ENCODE measurements at regions not wholly inside any gene's neighbourhood (a gene's known extent, or its start where the extent isn't known, plus 50 kb on each side); places are given as distances from the start of the nearest gene placed in this dataset.

- no TSS peak for BruUV-seq (replicated peaks)
- DNase-seq (peak; percentile 62), ATAC-seq (ENCODE audit: low read depth) (no peak; the same call in 1 of the 2 replicates)
- H2BK120ac ChIP-seq (ENCODE audit: low read depth, low read length), result no peak overlapping the region
- H3K56ac ChIP-seq (ENCODE audit: extremely low read depth, insufficient read depth, low read length), result no peak overlapping the region
- H3K27ac ChIP-seq (ENCODE audit: insufficient read depth, low read length), result no peak overlapping the region
- no peak overlapping the region for H2AK9ac ChIP-seq (replicated peaks; ENCODE audit: low read depth, low read length, poor library complexity)
- no peak overlapping the region for H2AFZ ChIP-seq (replicated peaks; ENCODE audit: low read length, poor library complexity)
- intact Hi-C loops (cut with micrococcal nuclease) (loop anchor here (10.0 kb wide), 1 partner anchor 204 kb away; no protein-coding TSS in a partner anchor), dilution Hi-C loops (cut with HindIII; ENCODE audit: low sequenced_read_pairs, unreplicated experiment) (no loop called here), in situ Hi-C loops (cut with MboI; ENCODE audit: low sequenced_read_pairs) (loop anchor here (5.0 to 10.0 kb wide), 2 partner anchors 254 to 897 kb away; no protein-coding TSS in a partner anchor)
- H3K23ac ChIP-seq (ENCODE audit: low read depth, low read length), result no peak overlapping the region; the same call in 1 of the 2 replicates
- 0 out of 2 replicates have a peak, but pooled peaks have one; percentile 16 for TF ChIP-seq FOS (IDR thresholded peaks at IDR 0.05; ENCODE audit: low read depth, low read length)
- TF ChIP-seq NFE2L2 (IDR thresholded peaks at IDR 0.05; ENCODE audit: low read depth, low read length), result no peak
- no peak for TF ChIP-seq RCOR1 (IDR thresholded peaks at IDR 0.05; ENCODE audit: insufficient replicate concordance, low read length)
- H3K4me3 ChIP-seq (ENCODE audit: insufficient read depth, low read depth, low read length), result no peak overlapping the region
- WGBS, 2 experiments (ENCODE audit: extremely low coverage in 2 of 2, insufficient read length in 1 of 2), result no CpG with 5 or more reads among the region's 2 CpGs
- H4K20me1 ChIP-seq (ENCODE audit: insufficient read depth, low read length), result no peaks in the 10 kb centered on the region
- no peak overlapping the region for H2BK20ac ChIP-seq (ENCODE audit: low read depth, low read length)
- H3K9me1 ChIP-seq (ENCODE audit: insufficient read depth, low read length), result peaks cover 3% of the 10 kb centered on the region; the same call in 1 of the 2 replicates
- H2BK5ac ChIP-seq (ENCODE audit: low read depth, low read length, poor library complexity, severe bottlenecking), result no peak overlapping the region
- no peaks in the 10 kb centered on the region for H3K79me1 ChIP-seq (ENCODE audit: low read depth in 1 of 2, low read length in 2 of 2)
- POLR2A ChIA-PET (ENCODE audit: unreplicated experiment), result no interaction called here
- no peak overlapping the region for H4K91ac ChIP-seq (ENCODE audit: insufficient read depth, low read depth, low read length)
- peaks cover 13% of the 10 kb centered on the region; the same call in 1 of the 2 replicates for H3K4me1 ChIP-seq (ENCODE audit: control insufficient read depth, insufficient read depth, low read length)
- no peaks in the 10 kb centered on the region for H3K36me3 ChIP-seq (ENCODE audit: control insufficient read depth, insufficient read depth, low read length)
- H3K9ac ChIP-seq (ENCODE audit: low read depth, low read length), result no peak overlapping the region
- H3K14ac ChIP-seq (replicated peaks; ENCODE audit: low read depth, low read length), result no peak overlapping the region
- H4K8ac ChIP-seq (ENCODE audit: low read depth in 2 of 2, low read length in 2 of 2), result no peak overlapping the region
- H4K5ac ChIP-seq (ENCODE audit: low read depth, low read length), result no peak overlapping the region
- H3K27me3 ChIP-seq (ENCODE audit: control insufficient read depth, insufficient read depth, low read length), result no peaks in the 10 kb centered on the region
- no peak overlapping the region for H3K4ac ChIP-seq (ENCODE audit: low read depth, low read length)
- no peak overlapping the region for H3K18ac ChIP-seq (ENCODE audit: low read depth, low read length)
- H3K4me2 ChIP-seq (ENCODE audit: low read depth, low read length), result no peak overlapping the region; the same call in 1 of the 2 replicates
- H2AK5ac ChIP-seq (ENCODE audit: low read depth, low read length), result peak overlapping the region; percentile 62; the same call in 1 of the 2 replicates
- CTCF ChIA-PET, result no interaction called here
- peaks cover 2% of the 10 kb centered on the region; the same call in 1 of the 2 replicates for H3K9me3 ChIP-seq (ENCODE audit: control insufficient read depth, insufficient read depth, low read length)
- H2BK15ac ChIP-seq (ENCODE audit: low read depth, low read length), result no peak overlapping the region
Observed at GRCh38 chr15:66940368-66940767, 125.0 kb upstream of the SMAD3 start.
